ENCODE measurements at regions not wholly inside any gene's neighbourhood (a gene's known extent, or its start where the extent isn't known, plus 50 kb on each side); places are given as distances from the start of the nearest gene placed in this dataset.

DNA sequence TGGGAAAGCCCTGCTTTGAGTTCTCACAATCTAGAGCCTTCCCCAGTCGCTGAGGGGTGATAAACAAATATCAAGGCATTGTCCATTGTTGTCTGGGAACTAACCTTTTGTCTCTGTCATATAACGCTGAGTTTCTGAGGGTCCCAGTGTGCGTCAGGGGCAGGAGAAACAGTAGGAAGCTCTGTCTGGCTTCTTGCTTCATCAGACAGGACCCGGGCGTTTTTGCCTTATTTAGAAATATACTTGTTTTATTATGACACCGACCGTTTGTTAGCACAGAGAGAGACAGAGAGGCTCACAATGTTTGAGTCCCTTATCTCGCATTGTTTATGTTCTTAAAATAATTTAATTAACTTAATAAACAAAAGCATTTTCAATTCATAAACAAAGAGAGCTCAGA lies 204.9 kb upstream of the GAS1 start:
- no peak overlapping the region for H3K27ac ChIP-seq
- intact Hi-C loops (cut with DNase I; ENCODE audit: low total_unique reads) = no loop called here
- H3K36me3 ChIP-seq = no peaks in the 10 kb centered on the region
- H3K9me3 ChIP-seq = no peaks in the 10 kb centered on the region
- H3K27me3 ChIP-seq (replicated peaks in 1 of 7) = peaks cover 0 to 39% (median 0%) of the 10 kb centered on the region in 7 donors
- peaks cover 0 to 14% (median 0%) of the 10 kb centered on the region in 6 donors for H3K4me1 ChIP-seq
- no peak for DNase-seq
- H3K4me3 ChIP-seq = no peak overlapping the region
- 66 to 75% (median 68%) methylated on average over 8 of the region's 8 CpGs for WGBS, 5 donors
- TF ChIP-seq POLR2A (IDR thresholded peaks at IDR 0.05) (no peak), POLR2AphosphoS5 (IDR thresholded peaks at IDR 0.05) (no peak)
- TF ChIP-seq, protein P1, sequence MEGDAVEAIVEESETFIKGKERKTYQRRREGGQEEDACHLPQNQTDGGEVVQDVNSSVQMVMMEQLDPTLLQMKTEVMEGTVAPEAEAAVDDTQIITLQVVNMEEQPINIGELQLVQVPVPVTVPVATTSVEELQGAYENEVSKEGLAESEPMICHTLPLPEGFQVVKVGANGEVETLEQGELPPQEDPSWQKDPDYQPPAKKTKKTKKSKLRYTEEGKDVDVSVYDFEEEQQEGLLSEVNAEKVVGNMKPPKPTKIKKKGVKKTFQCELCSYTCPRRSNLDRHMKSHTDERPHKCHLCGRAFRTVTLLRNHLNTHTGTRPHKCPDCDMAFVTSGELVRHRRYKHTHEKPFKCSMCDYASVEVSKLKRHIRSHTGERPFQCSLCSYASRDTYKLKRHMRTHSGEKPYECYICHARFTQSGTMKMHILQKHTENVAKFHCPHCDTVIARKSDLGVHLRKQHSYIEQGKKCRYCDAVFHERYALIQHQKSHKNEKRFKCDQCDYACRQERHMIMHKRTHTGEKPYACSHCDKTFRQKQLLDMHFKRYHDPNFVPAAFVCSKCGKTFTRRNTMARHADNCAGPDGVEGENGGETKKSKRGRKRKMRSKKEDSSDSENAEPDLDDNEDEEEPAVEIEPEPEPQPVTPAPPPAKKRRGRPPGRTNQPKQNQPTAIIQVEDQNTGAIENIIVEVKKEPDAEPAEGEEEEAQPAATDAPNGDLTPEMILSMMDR (IDR thresholded peaks at IDR 0.05 in 8 of 11, conservative IDR thresholded peaks at IDR 0.05 in 3 of 11) = no peak

DNA sequence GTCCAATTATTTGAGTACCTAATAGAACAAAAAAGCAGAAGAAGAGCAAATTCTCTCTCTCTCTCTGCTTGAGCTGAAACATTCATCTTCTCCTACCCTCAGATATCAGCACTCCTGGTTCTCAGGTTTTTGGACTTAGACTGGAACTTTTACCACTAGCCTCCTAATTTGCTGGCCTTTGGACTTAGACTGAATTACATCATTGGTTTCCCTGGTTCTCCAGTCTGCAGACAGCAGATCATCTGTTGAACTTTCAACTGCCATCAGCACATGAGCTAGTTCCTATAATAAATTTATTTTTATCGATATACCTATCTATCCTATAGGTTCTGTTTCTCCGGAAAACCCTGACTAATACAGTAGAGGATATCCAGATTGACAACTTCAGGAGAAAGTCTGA lies 208.9 kb upstream of the GAS1 start:
- DNase-seq = no peak
- Histone ChIP-seq H3K36me3 (no peaks in the 10 kb centered on the region), H3K4me1 (no peaks in the 10 kb centered on the region), H3K27ac (no peak overlapping the region), H3K4me3 (no peak overlapping the region), H3K27me3 (replicated peaks in 1 of 7) (peaks cover 0 to 8% (median 0%) of the 10 kb centered on the region in 7 donors), H3K9me3 (no peaks in the 10 kb centered on the region)
- no peak for TF ChIP-seq POLR2A (IDR thresholded peaks at IDR 0.05)
- TF ChIP-seq POLR2AphosphoS5 (IDR thresholded peaks at IDR 0.05) = no peak
- TF ChIP-seq, protein P1 (IDR thresholded peaks at IDR 0.05 in 8 of 11, conservative IDR thresholded peaks at IDR 0.05 in 3 of 11) = no peak
- WGBS, 5 donors = 91 to 96% (median 95%) methylated on average over 2 of the region's 2 CpGs
- intact Hi-C loops (cut with DNase I; ENCODE audit: low total_unique reads) = no loop called here

DNA sequence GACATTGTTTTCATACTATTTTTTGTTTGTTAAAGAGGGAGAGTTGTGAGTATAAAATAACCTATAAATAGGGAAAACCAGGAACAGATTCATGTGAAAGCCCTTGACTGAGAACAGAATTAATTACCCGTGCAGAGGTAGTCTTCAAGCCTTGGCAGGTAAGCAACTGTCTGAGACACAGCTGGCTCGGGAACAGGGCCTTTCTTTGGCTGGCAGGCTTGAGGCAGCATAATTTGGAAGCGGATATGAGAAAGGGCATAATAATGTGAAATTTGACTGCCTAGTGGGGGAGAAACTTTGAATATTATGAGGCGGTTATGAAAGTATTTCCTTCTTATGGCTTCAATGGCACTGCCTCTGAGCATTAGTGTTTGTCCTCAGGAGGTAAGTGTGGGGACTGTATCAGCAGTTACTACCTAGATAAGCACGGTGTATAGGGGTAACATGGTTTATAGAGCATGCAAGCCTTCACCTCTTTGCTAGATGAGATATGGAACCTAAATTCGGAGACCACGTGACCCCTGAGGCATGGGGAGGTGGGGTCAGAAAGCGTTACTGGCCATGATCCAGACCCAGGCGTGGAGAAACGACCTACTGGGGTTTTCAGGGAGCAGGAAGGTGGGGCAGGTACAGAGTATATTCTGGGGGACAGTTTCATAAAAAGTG lies 210.2 kb upstream of the GAS1 start:
- intact Hi-C loops (cut with DNase I; ENCODE audit: low total_unique reads) = no loop called here
- no peak overlapping the region for H3K27ac ChIP-seq

DNA sequence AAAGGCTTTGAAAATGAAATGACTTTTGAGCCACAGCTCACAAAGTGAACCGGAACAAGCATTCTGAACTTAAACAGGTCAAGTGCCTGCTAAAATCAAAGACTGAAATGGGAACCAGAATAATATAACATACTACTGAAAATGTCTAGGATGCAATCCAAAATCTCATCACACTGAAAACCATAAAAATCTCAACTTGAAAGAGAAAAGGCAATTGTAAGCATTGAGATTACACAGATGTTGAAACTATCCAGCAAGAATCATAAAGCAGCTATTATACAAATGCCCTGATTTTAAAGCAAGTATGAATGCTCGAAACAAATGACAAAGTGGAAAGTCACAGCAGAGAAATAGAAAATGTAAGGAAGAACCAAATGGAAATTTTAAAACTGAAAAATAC lies 211.5 kb upstream of the GAS1 start:
- H3K27ac ChIP-seq = no peak overlapping the region
- no peak overlapping the region for H3K4me3 ChIP-seq
- WGBS, 5 donors = 70 to 82% (median 77%) methylated on average over 2 of the region's 2 CpGs
- intact Hi-C loops (cut with DNase I; ENCODE audit: low total_unique reads) = no loop called here
- no peak for DNase-seq
- H3K4me1 ChIP-seq = no peaks in the 10 kb centered on the region
- no peaks in the 10 kb centered on the region for H3K27me3 ChIP-seq (replicated peaks in 1 of 7)
- TF ChIP-seq, protein P1 (IDR thresholded peaks at IDR 0.05 in 8 of 11, conservative IDR thresholded peaks at IDR 0.05 in 3 of 11) = no peak
- TF ChIP-seq POLR2A (IDR thresholded peaks at IDR 0.05) (no peak), POLR2AphosphoS5 (IDR thresholded peaks at IDR 0.05) (no peak)
- no peaks in the 10 kb centered on the region for H3K36me3 ChIP-seq
- no peaks in the 10 kb centered on the region for H3K9me3 ChIP-seq

More for the DNA sequence above, 210.2 kb upstream of the GAS1 start:
- 76 to 83% (median 81%) methylated on average over 10 of the region's 10 CpGs for WGBS, 5 donors
- no peaks in the 10 kb centered on the region for H3K4me1 ChIP-seq
- no peak for DNase-seq
- TF ChIP-seq POLR2AphosphoS5 (IDR thresholded peaks at IDR 0.05) (no peak), POLR2A (IDR thresholded peaks at IDR 0.05) (no peak)
- TF ChIP-seq, protein P1 (IDR thresholded peaks at IDR 0.05 in 8 of 11, conservative IDR thresholded peaks at IDR 0.05 in 3 of 11) = no peak
- H3K27me3 ChIP-seq (replicated peaks in 1 of 7) = no peaks in the 10 kb centered on the region
- no peak overlapping the region for H3K4me3 ChIP-seq
- no peaks in the 10 kb centered on the region for H3K9me3 ChIP-seq
- no peaks in the 10 kb centered on the region for H3K36me3 ChIP-seq
